NCI-H1417 treated with DMSO at 0.1 percent for 48 hours (cell line): ENCODE measurements at regions not wholly inside any gene's neighbourhood (a gene's known extent, or its start where the extent isn't known, plus 50 kb on each side); places are given as distances from the start of the nearest gene placed in this dataset.
"Not testable (repeated sequence)": the region's sequence is repeated elsewhere in the genome, so short reads cannot be mapped to it uniquely, and the experiment has no call there.

Source experiments
- DNase-seq: peaks from one replicate; lab custom pipeline; 2025; lab: John Stamatoyannopoulos, UW

GRCh38 chr6:72457738-72458137 is 164.1 kb upstream of the KCNQ5 start:
- DNase-seq: no peak

- DNase-seq: no peak
These were observed 163.3 kb upstream of the KCNQ5 start for GRCh38 chr6:72458521-72458920.

GRCh38 chr6:72461144-72461543 is 160.7 kb upstream of the KCNQ5 start:
- DNase-seq: no peak

- no peak for DNase-seq
These were observed 157.6 kb upstream of the KCNQ5 start for GRCh38 chr6:72464246-72464645.

- no peak for DNase-seq
These were observed 156.8 kb upstream of the KCNQ5 start for GRCh38 chr6:72464791-72465691.

- DNase-seq: no peak
These were observed 155.4 kb upstream of the KCNQ5 start for GRCh38 chr6:72466471-72466870.

- no peak for DNase-seq
These were observed 154.8 kb upstream of the KCNQ5 start for GRCh38 chr6:72466971-72467566.

GRCh38 chr6:72469406-72469983 is 152.4 kb upstream of the KCNQ5 start:
- not testable (repeated sequence) for DNase-seq

GRCh38 chr6:72476051-72476450 is 145.8 kb upstream of the KCNQ5 start:
- no peak for DNase-seq

GRCh38 chr6:72476646-72477045 is 145.2 kb upstream of the KCNQ5 start:
- no peak for DNase-seq

GRCh38 chr6:72495441-72495840 is 126.4 kb upstream of the KCNQ5 start:
- DNase-seq: no peak

- DNase-seq: no peak
These were observed 124.7 kb upstream of the KCNQ5 start for GRCh38 chr6:72497186-72497585.

GRCh38 chr6:72500669-72501068 is 121.2 kb upstream of the KCNQ5 start:
- no peak for DNase-seq

- no peak for DNase-seq
These were observed 117.5 kb upstream of the KCNQ5 start for GRCh38 chr6:72504406-72504805.

GRCh38 chr6:72505446-72505845 is 116.4 kb upstream of the KCNQ5 start:
- DNase-seq: no peak

- DNase-seq: no peak
These were observed 102.0 kb upstream of the KCNQ5 start for GRCh38 chr6:72519871-72520270.

- no peak for DNase-seq
These were observed 100.2 kb upstream of the KCNQ5 start for GRCh38 chr6:72521684-72522083.

- no peak for DNase-seq
These were observed 99.1 kb upstream of the KCNQ5 start for GRCh38 chr6:72522735-72523141.

- DNase-seq: no peak
These were observed 97.7 kb upstream of the KCNQ5 start for GRCh38 chr6:72524011-72524645.

GRCh38 chr6:72525821-72526510 is 95.9 kb upstream of the KCNQ5 start:
- no peak for DNase-seq

- no peak for DNase-seq
These were observed 91.7 kb upstream of the KCNQ5 start for GRCh38 chr6:72530152-72530551.

- DNase-seq: no peak
These were observed 91.1 kb upstream of the KCNQ5 start for GRCh38 chr6:72530750-72531149.
